GM12878 (cell line): ENCODE measurements at regions not wholly inside any gene's neighbourhood (a gene's known extent, or its start where the extent isn't known, plus 50 kb on each side); places are given as distances from the start of the nearest gene placed in this dataset.

Experiments
- ATAC-seq: fragments of 200-7000 bp; cut with Tn5 transposase; 3 replicates; pipeline ENCODE4 v1.9.1; 2020; ENCODE audit warnings: mild to moderate bottlenecking, moderate library complexity
- BruUV-seq: library from RNA; stranded (reverse); fragments of 400-500 nt; replicated peaks from 2 replicates; lab custom pipeline; 2021; lab: Mats Ljungman, UMichigan
- CTCF ChIA-PET: fragments of 300-600 bp; sonication (Branson Sonifier 250); formaldehyde crosslinking; extraction: SDS; loops from one replicate; lab custom pipeline; 2021; ENCODE audit warnings: inconsistent platforms; lab: Yijun Ruan, JAX
- POLR2A ChIA-PET: fragments of 350-600 bp; formaldehyde crosslinking; extraction: SDS; loops from one replicate; lab custom pipeline; 2021; ENCODE audit warnings: inconsistent platforms; lab: Charles Lee
- RAD21 ChIA-PET: fragments of 300-600 bp; sonication (Branson Sonifier 250); formaldehyde crosslinking; loops from one replicate; lab custom pipeline; 2023; ENCODE audit warnings: antibody characterized with exemption; ENCODE audit not compliant: unreplicated experiment; lab: Charles Lee
- SMC1A ChIA-PET: fragments of 300-600 bp; sonication (Branson Sonifier 250); formaldehyde crosslinking; loops from one replicate; lab custom pipeline; 2023; ENCODE audit not compliant: unreplicated experiment, uncharacterized antibody; lab: Charles Lee
- DNase-seq: peaks from one replicate; pipeline ENCODE4 v3.0.0-alpha.2; 2011; ENCODE audit warnings: low read depth, low spot score
- FAIRE-seq: peaks from 3 replicates; lab custom pipeline; 2011; peaks lifted over from hg19 to GRCh38; lab: Jason Lieb, UNC
- H2AFZ ChIP-seq: 2 replicates; pipeline ENCODE4 v1.6.0; 2011; ENCODE audit warnings: low read depth, low read length, control low read depth; ENCODE audit not compliant: control insufficient read depth
- H3K27ac ChIP-seq: 2 replicates; pipeline ENCODE4 v1.5.1; 2011; ENCODE audit warnings: control low read depth; ENCODE audit not compliant: control insufficient read depth, insufficient read depth
- H3K27me3 ChIP-seq, 2 experiments: replicated peaks in 1 of 2; 2 replicates each; pipeline versions ENCODE4 v1.6.0 to v1.6.1; 2011; ENCODE audit warnings: low read length in 1 of 2; ENCODE audit not compliant: control insufficient read depth in 2 of 2, insufficient read depth in 2 of 2
- H3K36me3 ChIP-seq, 2 experiments: 2 replicates each; pipeline ENCODE4 v1.5.1; 2011; ENCODE audit warnings: low read length in 1 of 2; ENCODE audit not compliant: control insufficient read depth in 2 of 2, insufficient read depth in 2 of 2
- H3K4me1 ChIP-seq: 2 replicates; pipeline ENCODE4 v1.6.1; 2011; ENCODE audit warnings: mild to moderate bottlenecking, low read length, moderate library complexity, mixed read lengths; ENCODE audit not compliant: control insufficient read depth, insufficient read depth
- H3K4me2 ChIP-seq: 2 replicates; pipeline ENCODE4 v1.6.0; 2011; ENCODE audit warnings: control low read depth; ENCODE audit not compliant: control insufficient read depth, insufficient read depth
- H3K4me3 ChIP-seq: fragments of 200-600 bp; sonication (generic); 2 replicates; pipeline ENCODE4 v1.5.1; 2016
- H3K79me2 ChIP-seq: 2 replicates; pipeline ENCODE4 v1.6.0; 2011; ENCODE audit warnings: low read length; ENCODE audit not compliant: control insufficient read depth, insufficient read depth
- H3K9ac ChIP-seq: 2 replicates; pipeline ENCODE4 v1.8.0; 2011; ENCODE audit warnings: low read length, control low read depth, mixed read lengths; ENCODE audit not compliant: control insufficient read depth, insufficient read depth
- H3K9me3 ChIP-seq: replicated peaks from 3 replicates; pipeline ENCODE4 v1.5.1; 2011; ENCODE audit warnings: mild to moderate bottlenecking, low read length; ENCODE audit not compliant: control insufficient read depth, insufficient read depth
- H4K20me1 ChIP-seq: 2 replicates; pipeline ENCODE4 v1.6.0; 2011; ENCODE audit not compliant: control insufficient read depth, insufficient read depth
- BCL11A ChIP-seq: IDR thresholded peaks from 2 replicates; pipeline ENCODE4 v1.6.1; 2011; ENCODE audit warnings: low read depth, low read length
- CBX5 ChIP-seq: sonication (generic); IDR thresholded peaks from 2 replicates; pipeline ENCODE4 v1.6.1; 2016; ENCODE audit warnings: low read depth, moderate library complexity, mild to moderate bottlenecking, inconsistent platforms
- GATAD2B ChIP-seq: fragments of 450-650 bp; conservative IDR thresholded peaks from 2 replicates; pipeline ENCODE4 v1.6.1; 2017; ENCODE audit warnings: low read depth, mild to moderate bottlenecking, moderate library complexity
- HDAC6 ChIP-seq: fragments of 200-600 bp; sonication (generic); IDR thresholded peaks from one replicate; pipeline ENCODE4 v1.8.0; 2017; ENCODE audit warnings: antibody characterized with exemption; ENCODE audit not compliant: unreplicated experiment
- NR2C2 ChIP-seq: IDR thresholded peaks from 2 replicates; pipeline ENCODE4 v1.6.1; 2011; ENCODE audit warnings: borderline replicate concordance, low read depth; ENCODE audit not compliant: control insufficient read depth, insufficient read length
- POLR2AphosphoS5 ChIP-seq: IDR thresholded peaks from 2 replicates; pipeline ENCODE4 v1.6.1; 2011; ENCODE audit warnings: mild to moderate bottlenecking, low read length, inconsistent platforms
- TAF1 ChIP-seq: IDR thresholded peaks from 2 replicates; pipeline ENCODE4 v1.6.1; 2011; ENCODE audit warnings: mild to moderate bottlenecking, low read depth, low read length, borderline replicate concordance
- YBX1 ChIP-seq: fragments of 450-650 bp; IDR thresholded peaks from 2 replicates; pipeline ENCODE4 v1.6.1; 2016; ENCODE audit warnings: antibody characterized with exemption
- ZBTB40 ChIP-seq: fragments of 450-650 bp; IDR thresholded peaks from 2 replicates; pipeline ENCODE4 v1.6.1; 2016; ENCODE audit warnings: mild to moderate bottlenecking, moderate library complexity, borderline replicate concordance
- WGBS: methylation state at CpG from one replicate; pipeline ENCODE4 v1.1.6; 2016; ENCODE audit warnings: low lambda C conversion rate; ENCODE audit not compliant: insufficient replicate concordance, insufficient coverage; ENCODE audit errors: missing lambda C conversion rate; 5-methylcytosine and 5-hydroxymethylcytosine counted together
- in situ Hi-C: fragments of 300-500 bp; cut with MboI; formaldehyde crosslinking; loops from 9 replicates; pipeline ENCODE4 v1.14.3; 2018; ENCODE audit warnings: mixed read lengths
- intact Hi-C: fragments of 100-400 bp; cut with micrococcal nuclease; formaldehyde crosslinking; loops from one replicate; pipeline ENCODE4 v1.14.2; 2022; ENCODE audit not compliant: unreplicated experiment
- TF ChIP-seq, protein P1 (sequence below): IDR thresholded peaks from 2 replicates; pipeline ENCODE4 v1.6.1; 2011; ENCODE audit warnings: low read depth, low read length, improper control_type of control experiment, borderline replicate concordance
- TF ChIP-seq, protein P2 (sequence below): IDR thresholded peaks from 2 replicates; pipeline ENCODE4 v1.6.1; 2011; ENCODE audit warnings: borderline replicate concordance, low read depth, mild to moderate bottlenecking, moderate library complexity, mixed read lengths, low read length; ENCODE audit not compliant: insufficient read depth; ENCODE audit errors: extremely low read length

DNA sequence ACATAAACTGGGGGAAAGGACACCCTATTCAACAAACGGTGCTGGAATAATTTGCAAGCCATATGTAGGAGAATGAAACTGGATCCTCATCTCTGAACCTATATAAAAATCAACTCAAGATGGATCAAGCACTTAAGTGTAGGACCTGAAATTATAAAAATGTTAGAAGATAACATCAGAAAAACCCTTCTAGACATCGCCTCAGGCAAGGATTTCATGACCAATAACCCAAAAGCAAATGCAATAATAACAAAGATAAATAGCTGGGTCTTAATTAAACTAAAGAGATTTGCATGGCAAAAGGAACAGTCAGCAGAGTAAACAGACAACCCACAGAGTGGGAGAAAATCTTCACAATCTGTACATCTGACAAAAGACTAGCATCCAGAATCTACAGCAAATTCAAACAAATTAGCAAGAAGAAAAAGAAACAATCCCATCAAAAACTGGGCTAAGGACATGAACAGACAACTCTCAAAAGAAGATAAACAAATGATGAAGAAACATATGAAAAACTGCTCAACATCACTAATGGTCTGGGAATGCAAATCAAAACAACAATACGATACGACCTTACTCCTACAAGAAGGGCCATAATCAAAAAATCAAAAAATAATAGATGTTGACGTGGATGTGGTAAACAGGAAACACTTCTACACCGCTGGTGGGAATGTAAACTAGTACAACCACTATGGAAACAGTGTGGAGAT, 408.7 kb downstream of the CNTN6 start:
- H3K79me2 ChIP-seq: no peaks in the 10 kb centered on the region
- DNase-seq (no peak), FAIRE-seq (no peak), ATAC-seq (no peak)
- WGBS: 13% methylated on average over 6 of the region's 6 CpGs
- in situ Hi-C loops: no loop called here
- H3K36me3 ChIP-seq: no peaks in the 10 kb centered on the region
- RAD21 ChIA-PET: no interaction called here
- H3K4me2 ChIP-seq: no peak overlapping the region
- no peaks in the 10 kb centered on the region for H3K27me3 ChIP-seq
- intact Hi-C loops: no loop called here
- H3K4me1 ChIP-seq: no peaks in the 10 kb centered on the region
- no peaks in the 10 kb centered on the region for H4K20me1 ChIP-seq
- H3K9ac ChIP-seq: no peak overlapping the region
- POLR2A ChIA-PET: no interaction called here
- no peak overlapping the region for H3K4me3 ChIP-seq
- no peak overlapping the region for H2AFZ ChIP-seq
- no peak overlapping the region for H3K27ac ChIP-seq
- TF ChIP-seq YBX1 (no peak), TAF1 (no peak), CBX5 (no peak), GATAD2B (no peak), HDAC6 (no peak)
- no peaks in the 10 kb centered on the region for H3K9me3 ChIP-seq
- CTCF ChIA-PET: no interaction called here
- SMC1A ChIA-PET: no interaction called here
- BruUV-seq: no TSS peak

DNA sequence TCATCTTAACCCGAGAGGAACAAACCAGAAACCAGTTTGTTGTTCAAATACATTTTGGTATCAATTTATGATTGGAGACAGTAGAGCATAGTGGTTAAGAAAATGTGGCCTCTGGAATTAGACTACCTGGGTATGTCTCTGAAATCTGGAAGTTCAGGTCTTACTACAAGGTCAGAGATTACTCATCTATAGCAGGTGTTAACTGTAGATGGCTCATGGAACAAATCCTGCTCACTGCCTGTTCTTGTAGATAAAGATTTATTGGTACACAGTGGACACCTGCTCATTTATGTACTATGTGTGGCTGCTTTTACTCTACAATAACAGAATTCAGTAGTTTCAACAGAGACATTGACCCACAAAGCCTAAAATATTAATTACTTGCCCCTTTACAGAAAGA, 413.3 kb downstream of the CNTN6 start:
- Histone ChIP-seq H3K27me3 (no peaks in the 10 kb centered on the region), H3K9ac (no peak overlapping the region), H3K27ac (no peak overlapping the region), H3K4me3 (no peak overlapping the region), H3K79me2 (no peaks in the 10 kb centered on the region), H3K4me1 (no peaks in the 10 kb centered on the region), H4K20me1 (no peaks in the 10 kb centered on the region), H3K9me3 (no peaks in the 10 kb centered on the region), H2AFZ (no peak overlapping the region), H3K36me3 (no peaks in the 10 kb centered on the region), H3K4me2 (no peak overlapping the region)
- RAD21 ChIA-PET: no interaction called here
- in situ Hi-C loops (no loop called here), intact Hi-C loops (no loop called here)
- BruUV-seq: no TSS peak
- 0% methylated on average over 1 of the region's 1 CpG for WGBS
- ATAC-seq: no peak
- SMC1A ChIA-PET: no interaction called here
- POLR2A ChIA-PET: no interaction called here
- CTCF ChIA-PET: no interaction called here
- no peak for DNase-seq
- no peak for FAIRE-seq
- TF ChIP-seq POLR2AphosphoS5: no peak
- TF ChIP-seq NR2C2: no peak
- no peak for TF ChIP-seq TAF1
- TF ChIP-seq, protein P1, sequence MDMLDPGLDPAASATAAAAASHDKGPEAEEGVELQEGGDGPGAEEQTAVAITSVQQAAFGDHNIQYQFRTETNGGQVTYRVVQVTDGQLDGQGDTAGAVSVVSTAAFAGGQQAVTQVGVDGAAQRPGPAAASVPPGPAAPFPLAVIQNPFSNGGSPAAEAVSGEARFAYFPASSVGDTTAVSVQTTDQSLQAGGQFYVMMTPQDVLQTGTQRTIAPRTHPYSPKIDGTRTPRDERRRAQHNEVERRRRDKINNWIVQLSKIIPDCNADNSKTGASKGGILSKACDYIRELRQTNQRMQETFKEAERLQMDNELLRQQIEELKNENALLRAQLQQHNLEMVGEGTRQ: no peak
- TF ChIP-seq, protein P2, sequence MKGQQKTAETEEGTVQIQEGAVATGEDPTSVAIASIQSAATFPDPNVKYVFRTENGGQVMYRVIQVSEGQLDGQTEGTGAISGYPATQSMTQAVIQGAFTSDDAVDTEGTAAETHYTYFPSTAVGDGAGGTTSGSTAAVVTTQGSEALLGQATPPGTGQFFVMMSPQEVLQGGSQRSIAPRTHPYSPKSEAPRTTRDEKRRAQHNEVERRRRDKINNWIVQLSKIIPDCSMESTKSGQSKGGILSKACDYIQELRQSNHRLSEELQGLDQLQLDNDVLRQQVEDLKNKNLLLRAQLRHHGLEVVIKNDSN: no peak
- no peak for TF ChIP-seq ZBTB40
- no peak for TF ChIP-seq BCL11A
